GM23248 (cell line): ENCODE measurements at regions not wholly inside any gene's neighbourhood (a gene's known extent, or its start where the extent isn't known, plus 50 kb on each side); places are given as distances from the start of the nearest gene placed in this dataset.

ENCODE experiments used
- DNase-seq: peaks from one replicate; pipeline ENCODE4 v3.0.0-alpha.2; 2015
- H2AFZ ChIP-seq: fragments of 200-600 bp; sonication (generic); 2 replicates; pipeline ENCODE4 v1.6.1; 2016; ENCODE audit warnings: antibody characterized with exemption
- H3F3A ChIP-seq: fragments of 200-600 bp; sonication (generic); 2 replicates; pipeline ENCODE4 v1.6.1; 2016; ENCODE audit warnings: mild to moderate bottlenecking, antibody characterized with exemption, mixed run types; ENCODE audit not compliant: insufficient read depth
- H3K27ac ChIP-seq: fragments of 200-600 bp; sonication (generic); 2 replicates; pipeline ENCODE4 v1.5.1; 2016; ENCODE audit warnings: mild to moderate bottlenecking
- H3K27me3 ChIP-seq: fragments of 200-600 bp; sonication (generic); replicated peaks from 2 replicates; pipeline ENCODE4 v1.6.1; 2016; ENCODE audit warnings: mild to moderate bottlenecking; ENCODE audit not compliant: insufficient read depth
- H3K36me3 ChIP-seq: fragments of 200-600 bp; sonication (generic); 2 replicates; pipeline ENCODE4 v1.6.1; 2016; ENCODE audit warnings: low read depth, mild to moderate bottlenecking
- H3K4me1 ChIP-seq: fragments of 200-600 bp; sonication (generic); 2 replicates; pipeline ENCODE4 v1.6.1; 2016; ENCODE audit warnings: mild to moderate bottlenecking; ENCODE audit not compliant: insufficient read depth
- H3K4me2 ChIP-seq: fragments of 200-600 bp; sonication (generic); one replicate; pipeline ENCODE4 v1.6.1; 2016; ENCODE audit warnings: mild to moderate bottlenecking; ENCODE audit not compliant: unreplicated experiment
- H3K4me3 ChIP-seq: fragments of 200-600 bp; sonication (generic); 2 replicates; pipeline ENCODE4 v1.5.1; 2016; ENCODE audit warnings: mild to moderate bottlenecking
- H3K79me2 ChIP-seq: fragments of 200-600 bp; sonication (generic); 2 replicates; pipeline ENCODE4 v1.6.1; 2016; ENCODE audit warnings: mild to moderate bottlenecking; ENCODE audit not compliant: insufficient read depth
- H3K9ac ChIP-seq: fragments of 200-600 bp; sonication (generic); 2 replicates; pipeline ENCODE4 v1.6.1; 2016; ENCODE audit warnings: mild to moderate bottlenecking
- H3K9me2 ChIP-seq: fragments of 200-600 bp; sonication (generic); 2 replicates; pipeline ENCODE4 v1.6.1; 2016; ENCODE audit warnings: mixed run types, mild to moderate bottlenecking, moderate library complexity; ENCODE audit not compliant: insufficient read depth
- H3K9me3 ChIP-seq: fragments of 200-600 bp; sonication (generic); one replicate; pipeline ENCODE4 v1.6.1; 2017; ENCODE audit warnings: low read depth
- H4K20me1 ChIP-seq: fragments of 200-600 bp; sonication (generic); 2 replicates; pipeline ENCODE4 v1.6.0; 2016; ENCODE audit not compliant: insufficient read depth
- EZH2 ChIP-seq: fragments of 200-600 bp; sonication (generic); IDR thresholded peaks from 2 replicates; pipeline ENCODE4 v1.6.1; 2018; ENCODE audit warnings: antibody characterized with exemption, mild to moderate bottlenecking; ENCODE audit not compliant: insufficient read depth, poor library complexity, severe bottlenecking
- EZH2phosphoT487 ChIP-seq: fragments of 200-600 bp; sonication (generic); IDR thresholded peaks from 2 replicates; pipeline ENCODE4 v1.6.1; 2018; ENCODE audit warnings: antibody characterized with exemption, moderate library complexity, mild to moderate bottlenecking, low read depth; ENCODE audit not compliant: insufficient read depth
- WGBS, 2 experiments: methylation state at CpG; one replicate each; pipeline ENCODE4 v1.1.6; 2015 to 2017; ENCODE audit warnings: low lambda C conversion rate in 2 of 2, low coverage in 1 of 2; ENCODE audit errors: missing lambda C conversion rate in 2 of 2; 5-methylcytosine and 5-hydroxymethylcytosine counted together
- in situ Hi-C: fragments of 300-500 bp; cut with MboI; formaldehyde crosslinking; loops from 2 replicates; pipeline ENCODE4 v1.15.0; 2020

DNA sequence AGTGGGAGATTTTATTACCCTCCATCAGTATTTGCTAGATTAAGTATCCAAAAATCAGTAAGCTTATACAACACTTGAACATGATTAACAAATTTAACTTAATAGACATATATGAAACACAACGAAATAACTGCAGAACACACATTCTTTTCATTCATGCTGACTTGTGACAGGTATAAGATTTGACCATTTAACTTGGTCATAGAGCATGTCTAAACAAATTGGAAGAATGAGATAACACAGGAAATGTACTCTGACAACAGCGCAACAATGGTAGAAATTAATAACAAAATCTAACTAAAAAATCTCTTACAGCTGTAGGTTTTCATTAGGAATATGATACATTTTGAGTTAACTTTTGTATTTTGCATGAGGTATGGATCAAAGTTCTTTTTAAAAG is 62.4 kb upstream of the TTLL7 start:
- H3K9ac ChIP-seq: no peak overlapping the region
- H3K4me3 ChIP-seq: no peak overlapping the region
- no peaks in the 10 kb centered on the region for H3K4me1 ChIP-seq
- in situ Hi-C loops: no loop called here
- no peaks in the 10 kb centered on the region for H3K27me3 ChIP-seq
- WGBS, 2 experiments: 56% methylated on average over 2 of the region's 2 CpGs
- no peaks in the 10 kb centered on the region for H3K79me2 ChIP-seq
- H2AFZ ChIP-seq: no peak overlapping the region
- no peaks in the 10 kb centered on the region for H3K9me3 ChIP-seq
- DNase-seq: no peak
- TF ChIP-seq EZH2 (no peak), EZH2phosphoT487 (no peak)
- no peaks in the 10 kb centered on the region for H3K36me3 ChIP-seq
- H3K4me2 ChIP-seq: no peak overlapping the region
- no peaks in the 10 kb centered on the region for H3K9me2 ChIP-seq
- no peaks in the 10 kb centered on the region for H3F3A ChIP-seq
- H3K27ac ChIP-seq: no peak overlapping the region
- no peaks in the 10 kb centered on the region for H4K20me1 ChIP-seq

DNA sequence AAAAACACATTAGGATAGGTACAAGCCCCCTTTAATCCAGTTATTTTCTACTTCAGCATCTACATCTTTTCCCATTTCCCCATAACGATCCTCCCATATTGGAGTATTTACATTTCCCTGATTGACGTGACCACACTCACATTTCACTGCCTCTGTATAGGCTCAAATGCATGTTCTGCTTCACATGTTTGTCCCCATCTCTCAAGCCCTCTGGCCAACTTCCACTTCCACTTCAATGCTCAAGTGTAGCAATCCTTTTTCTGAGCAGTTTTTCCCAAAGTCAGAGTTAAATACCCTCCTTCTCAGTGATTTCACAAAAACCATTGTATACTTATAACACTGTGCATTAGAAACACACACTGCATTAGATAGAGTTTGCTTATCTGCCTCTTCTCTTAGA is 61.8 kb upstream of the TTLL7 start:
- H3K79me2 ChIP-seq: no peaks in the 10 kb centered on the region
- no peaks in the 10 kb centered on the region for H4K20me1 ChIP-seq
- no peak for DNase-seq
- H3K27ac ChIP-seq: no peak overlapping the region
- H2AFZ ChIP-seq: no peak overlapping the region
- in situ Hi-C loops: no loop called here
- no peak overlapping the region for H3K9ac ChIP-seq
- H3K4me2 ChIP-seq: no peak overlapping the region
- no peaks in the 10 kb centered on the region for H3K9me3 ChIP-seq
- WGBS, 2 experiments: 67 to 68% methylated on average over 2 of the region's 2 CpGs
- no peaks in the 10 kb centered on the region for H3K36me3 ChIP-seq
- TF ChIP-seq EZH2phosphoT487: no peak
- TF ChIP-seq EZH2: no peak
- H3K27me3 ChIP-seq: no peaks in the 10 kb centered on the region
- no peaks in the 10 kb centered on the region for H3K9me2 ChIP-seq
- H3K4me3 ChIP-seq: no peak overlapping the region
- H3F3A ChIP-seq: no peaks in the 10 kb centered on the region
- no peaks in the 10 kb centered on the region for H3K4me1 ChIP-seq

DNA sequence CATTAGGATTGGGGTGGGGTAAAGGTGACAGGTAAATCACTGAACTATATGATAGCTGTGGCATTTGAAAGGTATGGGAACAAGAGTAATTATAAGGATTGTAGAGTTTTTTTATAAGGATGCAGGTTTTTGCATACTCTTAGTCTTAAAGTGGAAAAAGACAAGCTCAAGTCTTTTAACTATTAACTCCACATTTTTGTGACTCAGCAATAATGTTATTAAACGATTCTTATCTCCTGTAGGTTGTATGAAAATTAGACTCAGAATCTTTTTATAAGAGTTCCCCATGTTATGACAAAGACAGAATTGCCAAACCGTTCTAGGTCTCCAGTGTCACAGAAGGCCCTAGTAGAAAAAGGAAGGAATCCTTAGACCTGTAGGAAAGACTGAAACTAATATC is 49.9 kb upstream of the TTLL7 start:
- Histone ChIP-seq H4K20me1 (no peaks in the 10 kb centered on the region), H3K79me2 (no peaks in the 10 kb centered on the region), H3K9me3 (no peaks in the 10 kb centered on the region), H3F3A (no peaks in the 10 kb centered on the region), H3K4me3 (no peak overlapping the region), H3K9me2 (no peaks in the 10 kb centered on the region), H3K27me3 (no peaks in the 10 kb centered on the region), H2AFZ (no peak overlapping the region), H3K4me1 (no peaks in the 10 kb centered on the region), H3K9ac (no peak overlapping the region), H3K36me3 (no peaks in the 10 kb centered on the region), H3K27ac (no peak overlapping the region), H3K4me2 (no peak overlapping the region)
- no peak for DNase-seq
- in situ Hi-C loops: no loop called here
- no peak for TF ChIP-seq EZH2phosphoT487
- TF ChIP-seq EZH2: no peak
- 76 to 79% methylated on average over 2 of the region's 2 CpGs for WGBS, 2 experiments
